ENCODE measurements at regions not wholly inside any gene's neighbourhood (a gene's known extent, or its start where the extent isn't known, plus 50 kb on each side); places are given as distances from the start of the nearest gene placed in this dataset.

- Histone ChIP-seq H2BK12ac (ENCODE audit: low read length in 2 of 2) (no peak overlapping the region), H3K4me2 (ENCODE audit: low read length, poor library complexity, severe bottlenecking) (no peak overlapping the region), H2BK120ac (ENCODE audit: low read depth, low read length) (no peak overlapping the region), H3K79me1 (replicated peaks; ENCODE audit: low read length, poor library complexity, severe bottlenecking) (no peaks in the 10 kb centered on the region), H3K9ac (ENCODE audit: low read length) (no peak overlapping the region), H2BK15ac (ENCODE audit: low read depth, poor library complexity, severe bottlenecking) (no peak overlapping the region), H4K8ac (ENCODE audit: low read length) (no peak overlapping the region), H3K18ac (ENCODE audit: low read depth in 1 of 2, low read length in 2 of 2) (no peak overlapping the region), H3K36me3 (ENCODE audit: control insufficient read depth in 1 of 2, insufficient read depth in 2 of 2, low read depth in 1 of 2, low read length in 2 of 2) (no peaks in the 10 kb centered on the region), H2AK5ac (ENCODE audit: low read length, severe bottlenecking) (no peak overlapping the region), H3K14ac (ENCODE audit: low read length in 2 of 2) (no peak overlapping the region), H2AFZ (ENCODE audit: low read depth, low read length) (no peak overlapping the region), H3K23ac (ENCODE audit: low read length in 2 of 2) (no peak overlapping the region), H3K4me3 (ENCODE audit: insufficient read depth in 1 of 2, low read depth in 1 of 2, low read length in 2 of 2) (no peak overlapping the region), H4K91ac (ENCODE audit: low read length) (no peak overlapping the region), H3K4ac (ENCODE audit: low read depth in 1 of 2, low read length in 2 of 2) (no peak overlapping the region), H3K4me1 (ENCODE audit: control insufficient read depth, insufficient read depth, low read depth, low read length) (no peaks in the 10 kb centered on the region), H3K27ac (ENCODE audit: low read length, poor library complexity, severe bottlenecking) (no peak overlapping the region), H3K9me3 (ENCODE audit: control insufficient read depth, low read length) (no peaks in the 10 kb centered on the region), H2BK5ac (ENCODE audit: low read depth, low read length, poor library complexity, severe bottlenecking) (no peak overlapping the region), H3K27me3 (ENCODE audit: control insufficient read depth in 1 of 2, insufficient read depth in 1 of 2, low read length in 2 of 2) (no peaks in the 10 kb centered on the region)
- 86% methylated on average over 1 of the region's 3 CpGs for WGBS
- DNase-seq: no peak
Observed at GRCh38 chr6:71049198-71049770, 92.4 kb upstream of the B3GAT2 start.

GRCh38 chr6:71053475-71053874 is 96.6 kb upstream of the B3GAT2 start:
- no peak overlapping the region for H3K9ac ChIP-seq (ENCODE audit: low read length)
- no peaks in the 10 kb centered on the region for H3K9me3 ChIP-seq (ENCODE audit: control insufficient read depth, low read length)
- no peak overlapping the region for H4K91ac ChIP-seq (ENCODE audit: low read length)
- H3K4me3 ChIP-seq (ENCODE audit: insufficient read depth in 1 of 2, low read depth in 1 of 2, low read length in 2 of 2): no peak overlapping the region
- H3K14ac ChIP-seq (ENCODE audit: low read length in 2 of 2): no peak overlapping the region
- H3K79me1 ChIP-seq (replicated peaks; ENCODE audit: low read length, poor library complexity, severe bottlenecking): no peaks in the 10 kb centered on the region
- DNase-seq: no peak
- no peak overlapping the region for H3K18ac ChIP-seq (ENCODE audit: low read depth in 1 of 2, low read length in 2 of 2)
- no peaks in the 10 kb centered on the region for H3K36me3 ChIP-seq (ENCODE audit: control insufficient read depth in 1 of 2, insufficient read depth in 2 of 2, low read depth in 1 of 2, low read length in 2 of 2)
- no peak overlapping the region for H3K4me2 ChIP-seq (ENCODE audit: low read length, poor library complexity, severe bottlenecking)
- no peak overlapping the region for H2AK5ac ChIP-seq (ENCODE audit: low read length, severe bottlenecking)
- H2BK12ac ChIP-seq (ENCODE audit: low read length in 2 of 2): no peak overlapping the region
- H2BK120ac ChIP-seq (ENCODE audit: low read depth, low read length): no peak overlapping the region
- H3K27ac ChIP-seq (ENCODE audit: low read length, poor library complexity, severe bottlenecking): no peak overlapping the region
- no peak overlapping the region for H2BK5ac ChIP-seq (ENCODE audit: low read depth, low read length, poor library complexity, severe bottlenecking)
- H3K27me3 ChIP-seq (ENCODE audit: control insufficient read depth in 1 of 2, insufficient read depth in 1 of 2, low read length in 2 of 2): no peaks in the 10 kb centered on the region
- no peak overlapping the region for H3K23ac ChIP-seq (ENCODE audit: low read length in 2 of 2)
- H2BK15ac ChIP-seq (ENCODE audit: low read depth, poor library complexity, severe bottlenecking): no peak overlapping the region
- H3K4me1 ChIP-seq (ENCODE audit: control insufficient read depth, insufficient read depth, low read depth, low read length): no peaks in the 10 kb centered on the region
- no peak overlapping the region for H2AFZ ChIP-seq (ENCODE audit: low read depth, low read length)
- no peak overlapping the region for H4K8ac ChIP-seq (ENCODE audit: low read length)
- WGBS: no CpG with 5 or more reads among the region's 4 CpGs
- no peak overlapping the region for H3K4ac ChIP-seq (ENCODE audit: low read depth in 1 of 2, low read length in 2 of 2)

- no peak for DNase-seq
- Histone ChIP-seq H3K79me1 (replicated peaks; ENCODE audit: low read length, poor library complexity, severe bottlenecking) (no peaks in the 10 kb centered on the region), H2BK12ac (ENCODE audit: low read length in 2 of 2) (no peak overlapping the region), H3K18ac (ENCODE audit: low read depth in 1 of 2, low read length in 2 of 2) (no peak overlapping the region), H3K4me3 (ENCODE audit: insufficient read depth in 1 of 2, low read depth in 1 of 2, low read length in 2 of 2) (no peak overlapping the region), H4K91ac (ENCODE audit: low read length) (no peak overlapping the region), H3K14ac (ENCODE audit: low read length in 2 of 2) (no peak overlapping the region), H2BK15ac (ENCODE audit: low read depth, poor library complexity, severe bottlenecking) (no peak overlapping the region), H3K4ac (ENCODE audit: low read depth in 1 of 2, low read length in 2 of 2) (no peak overlapping the region), H3K4me1 (ENCODE audit: control insufficient read depth, insufficient read depth, low read depth, low read length) (no peaks in the 10 kb centered on the region), H3K27me3 (ENCODE audit: control insufficient read depth in 1 of 2, insufficient read depth in 1 of 2, low read length in 2 of 2) (no peaks in the 10 kb centered on the region), H2AFZ (ENCODE audit: low read depth, low read length) (no peak overlapping the region), H2BK5ac (ENCODE audit: low read depth, low read length, poor library complexity, severe bottlenecking) (no peak overlapping the region), H3K9ac (ENCODE audit: low read length) (no peak overlapping the region), H2AK5ac (ENCODE audit: low read length, severe bottlenecking) (no peak overlapping the region), H3K9me3 (ENCODE audit: control insufficient read depth, low read length) (no peaks in the 10 kb centered on the region), H2BK120ac (ENCODE audit: low read depth, low read length) (no peak overlapping the region), H3K36me3 (ENCODE audit: control insufficient read depth in 1 of 2, insufficient read depth in 2 of 2, low read depth in 1 of 2, low read length in 2 of 2) (no peaks in the 10 kb centered on the region), H4K8ac (ENCODE audit: low read length) (no peak overlapping the region), H3K4me2 (ENCODE audit: low read length, poor library complexity, severe bottlenecking) (no peak overlapping the region), H3K27ac (ENCODE audit: low read length, poor library complexity, severe bottlenecking) (no peak overlapping the region), H3K23ac (ENCODE audit: low read length in 2 of 2) (no peak overlapping the region)
- no CpG with 5 or more reads among the region's 2 CpGs for WGBS
Observed at GRCh38 chr6:71056656-71057055, 99.8 kb upstream of the B3GAT2 start.

GRCh38 chr6:71066153-71066552 is 109.3 kb upstream of the B3GAT2 start:
- Histone ChIP-seq H3K9me3 (ENCODE audit: control insufficient read depth, low read length) (no peaks in the 10 kb centered on the region), H4K91ac (ENCODE audit: low read length) (no peak overlapping the region), H3K4ac (ENCODE audit: low read depth in 1 of 2, low read length in 2 of 2) (no peak overlapping the region), H3K18ac (ENCODE audit: low read depth in 1 of 2, low read length in 2 of 2) (no peak overlapping the region), H2BK5ac (ENCODE audit: low read depth, low read length, poor library complexity, severe bottlenecking) (no peak overlapping the region), H4K8ac (ENCODE audit: low read length) (no peak overlapping the region), H3K14ac (ENCODE audit: low read length in 2 of 2) (no peak overlapping the region), H3K4me1 (ENCODE audit: control insufficient read depth, insufficient read depth, low read depth, low read length) (no peaks in the 10 kb centered on the region), H2AFZ (ENCODE audit: low read depth, low read length) (no peak overlapping the region), H3K27me3 (ENCODE audit: control insufficient read depth in 1 of 2, insufficient read depth in 1 of 2, low read length in 2 of 2) (no peaks in the 10 kb centered on the region), H3K23ac (ENCODE audit: low read length in 2 of 2) (no peak overlapping the region), H3K4me2 (ENCODE audit: low read length, poor library complexity, severe bottlenecking) (no peak overlapping the region), H3K9ac (ENCODE audit: low read length) (no peak overlapping the region), H3K36me3 (ENCODE audit: control insufficient read depth in 1 of 2, insufficient read depth in 2 of 2, low read depth in 1 of 2, low read length in 2 of 2) (no peaks in the 10 kb centered on the region), H2AK5ac (ENCODE audit: low read length, severe bottlenecking) (no peak overlapping the region), H2BK15ac (ENCODE audit: low read depth, poor library complexity, severe bottlenecking) (no peak overlapping the region), H2BK120ac (ENCODE audit: low read depth, low read length) (no peak overlapping the region), H3K27ac (ENCODE audit: low read length, poor library complexity, severe bottlenecking) (no peak overlapping the region), H3K4me3 (ENCODE audit: insufficient read depth in 1 of 2, low read depth in 1 of 2, low read length in 2 of 2) (no peak overlapping the region), H3K79me1 (replicated peaks; ENCODE audit: low read length, poor library complexity, severe bottlenecking) (no peaks in the 10 kb centered on the region), H2BK12ac (ENCODE audit: low read length in 2 of 2) (no peak overlapping the region)
- WGBS: no CpG with 5 or more reads among the region's 1 CpG
- DNase-seq: no peak

Data from mesenchymal stem cell (in vitro differentiated cells and primary cell).